NCI-H526 (cell line): ENCODE measurements at regions not wholly inside any gene's neighbourhood (a gene's known extent, or its start where the extent isn't known, plus 50 kb on each side); places are given as distances from the start of the nearest gene placed in this dataset.
"Not testable (repeated sequence)": the region's sequence is repeated elsewhere in the genome, so short reads cannot be mapped to it uniquely, and the experiment has no call there.

Source experiments
- DNase-seq, 2 experiments: peaks; one replicate each; lab custom pipeline; 2025; lab: John Stamatoyannopoulos, UW

DNA sequence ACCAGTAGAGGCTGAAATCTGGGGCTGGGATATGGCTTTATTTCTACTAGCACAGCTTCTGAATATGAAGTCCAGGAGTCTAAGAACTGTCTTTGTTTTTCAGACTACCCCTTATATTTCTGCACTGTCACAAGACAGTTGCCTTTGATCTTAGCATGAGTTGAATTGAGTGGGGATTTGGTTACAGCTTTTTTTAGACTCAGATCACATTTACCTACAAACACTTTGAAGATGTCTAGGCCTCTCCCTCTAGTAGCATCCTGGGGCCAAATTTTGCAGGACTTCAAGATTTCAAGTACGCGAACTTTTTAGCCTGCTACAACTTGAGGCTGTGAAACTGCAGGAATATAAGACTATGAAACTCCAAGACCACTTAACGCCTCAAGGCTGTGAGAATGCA, 240.2 kb downstream of the NEBL start:
- DNase-seq: no peak

- not testable (repeated sequence) for DNase-seq
Measured at GRCh38 chr10:20652424-20652823, 244.7 kb downstream of the NEBL start.

- no peak for DNase-seq
Measured at GRCh38 chr10:20648263-20648874, 248.7 kb downstream of the NEBL start.

- DNase-seq: no peak
Measured at GRCh38 chr10:20647756-20648155, 249.4 kb downstream of the NEBL start.

GRCh38 chr10:20644421-20644820, 252.7 kb downstream of the NEBL start:
- no peak for DNase-seq

GRCh38 chr10:20641605-20642004, 255.5 kb downstream of the NEBL start:
- no peak for DNase-seq

- DNase-seq: no peak
Measured at GRCh38 chr10:20635570-20635969, 261.5 kb downstream of the NEBL start.

DNA sequence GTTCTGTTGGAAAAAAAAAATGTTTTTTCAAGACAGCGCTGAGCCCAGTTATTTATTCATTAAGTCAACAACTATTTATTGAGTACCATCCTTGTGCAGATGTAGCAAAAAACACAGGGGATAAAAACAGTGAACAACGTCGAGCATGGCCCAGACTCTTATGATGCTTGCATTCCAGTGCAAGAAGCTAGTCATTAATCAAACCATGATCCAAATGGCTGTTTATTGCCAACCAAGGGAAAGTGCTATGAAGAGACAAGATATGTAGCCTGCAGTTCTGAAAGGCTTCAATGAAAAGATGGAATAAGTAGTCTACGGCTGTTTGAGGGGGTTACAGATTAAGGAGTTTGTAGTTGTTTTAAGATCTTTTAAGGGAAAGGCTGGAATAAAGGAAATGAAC, 262.3 kb downstream of the NEBL start:
- no peak for DNase-seq

GRCh38 chr10:20633714-20634113, 263.4 kb downstream of the NEBL start:
- DNase-seq: no peak

- DNase-seq: no peak
Measured at GRCh38 chr10:20632696-20633095, 264.4 kb downstream of the NEBL start.

DNA sequence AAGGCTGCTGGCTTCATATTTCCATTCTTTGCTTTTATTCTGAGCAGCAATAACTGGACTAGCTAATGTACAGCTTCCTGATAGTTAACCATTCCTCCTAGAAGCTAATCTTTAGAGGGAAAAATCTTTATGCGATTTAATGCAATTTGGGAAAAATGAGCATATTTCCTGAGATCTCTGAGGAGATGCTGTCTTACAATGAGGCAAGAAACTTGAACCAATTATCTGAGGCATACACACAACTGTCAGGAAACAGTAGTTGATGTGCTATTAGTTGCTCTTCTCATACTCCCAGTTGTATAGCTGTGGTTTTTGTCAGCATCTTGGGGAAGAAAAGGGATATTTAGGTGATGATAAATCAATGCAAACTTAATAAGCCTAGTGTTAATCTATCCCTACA, 265.9 kb downstream of the NEBL start:
- no peak for DNase-seq

GRCh38 chr10:20630092-20630643, 266.9 kb downstream of the NEBL start:
- DNase-seq: no peak

GRCh38 chr10:20627946-20628507, 269.1 kb downstream of the NEBL start:
- no peak for DNase-seq

DNA sequence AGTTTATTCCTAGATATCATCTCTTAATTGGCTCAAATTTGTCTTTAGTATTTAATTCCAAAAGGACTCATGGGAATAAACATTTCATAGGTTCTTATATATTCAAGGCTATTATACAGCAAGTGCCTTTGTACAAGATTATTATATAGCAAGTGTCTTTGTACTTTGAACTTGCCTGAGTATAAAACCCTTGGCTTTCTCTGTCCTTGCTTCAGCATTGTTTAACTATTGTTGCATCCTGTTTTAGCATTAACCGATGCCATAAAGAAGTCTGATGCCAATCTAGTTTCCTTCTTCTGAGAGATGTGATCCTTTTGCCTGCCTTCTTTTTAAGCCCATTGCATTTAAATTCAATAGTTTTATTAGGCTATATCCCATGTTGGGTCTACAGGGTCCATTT, 270.0 kb downstream of the NEBL start:
- no peak for DNase-seq

- DNase-seq: no peak
Measured at GRCh38 chr10:20625868-20626267, 271.2 kb downstream of the NEBL start.

DNA sequence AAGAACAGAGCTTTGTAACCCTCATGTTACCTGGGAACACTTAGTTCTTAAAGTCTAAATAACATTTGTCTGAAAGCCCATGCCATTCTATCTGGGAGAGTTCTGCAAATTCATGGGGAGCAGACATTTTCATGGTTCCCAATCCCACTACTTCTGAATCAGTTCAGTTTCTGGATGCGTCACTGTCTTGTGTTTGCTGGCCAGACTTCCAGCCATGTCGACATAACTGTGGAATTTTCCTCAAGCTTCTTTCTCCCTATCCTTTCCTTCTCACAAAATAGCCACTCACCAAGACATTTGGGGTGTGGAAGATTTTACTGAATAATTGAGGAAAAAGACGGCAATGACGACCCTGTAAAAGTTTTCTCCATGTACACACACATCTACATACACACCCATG, 272.5 kb downstream of the NEBL start:
- no peak for DNase-seq

DNA sequence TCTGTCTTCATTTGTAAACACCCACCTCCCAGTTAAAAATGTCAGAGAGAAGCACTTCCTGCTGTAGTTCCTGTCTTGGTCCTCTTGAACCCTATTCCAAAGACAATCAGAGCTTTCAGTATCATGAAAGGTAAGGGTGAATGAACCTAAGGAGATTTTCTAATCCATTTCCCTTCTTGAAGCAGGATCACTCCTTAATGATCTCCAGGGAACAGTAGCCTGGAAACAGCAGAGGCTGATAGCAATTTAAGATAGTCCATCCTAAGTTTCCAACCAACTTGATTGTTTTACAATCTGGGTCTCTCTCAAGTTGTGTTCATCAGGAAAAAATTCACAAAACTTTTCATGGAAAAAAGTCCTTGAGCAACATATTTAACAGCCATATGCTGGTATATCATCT, 273.6 kb downstream of the NEBL start:
- DNase-seq: no peak

GRCh38 chr10:20622531-20623211, 274.4 kb downstream of the NEBL start:
- peak; percentile 64 to 75 for DNase-seq

GRCh38 chr10:20620981-20621380, 276.1 kb downstream of the NEBL start:
- no peak for DNase-seq

DNA sequence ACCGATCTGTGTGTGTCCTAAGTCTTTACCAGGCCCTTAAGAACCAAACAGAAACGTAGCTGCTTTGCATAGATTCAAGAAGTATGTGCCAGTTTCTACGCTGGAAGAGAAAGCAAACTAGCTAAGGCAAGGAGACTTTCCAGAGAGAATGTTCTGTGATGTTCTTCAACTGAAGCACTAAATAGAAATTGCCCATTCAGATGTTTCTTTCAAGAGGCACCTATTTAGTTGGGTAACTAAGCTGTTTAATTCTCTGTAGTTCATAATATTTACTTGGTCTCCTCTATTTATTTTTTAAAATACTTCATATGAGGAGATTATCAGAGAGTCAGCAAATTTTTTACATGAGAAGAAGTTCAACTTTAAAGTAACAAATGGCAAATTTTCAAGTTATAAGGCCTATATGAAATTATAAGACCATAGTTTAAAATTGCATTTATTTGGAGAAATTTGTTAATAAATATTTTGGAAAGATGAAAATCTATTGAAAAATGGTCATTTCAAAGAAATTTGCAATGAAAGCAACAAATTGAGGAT, 279.0 kb downstream of the NEBL start:
- no peak for DNase-seq

DNA sequence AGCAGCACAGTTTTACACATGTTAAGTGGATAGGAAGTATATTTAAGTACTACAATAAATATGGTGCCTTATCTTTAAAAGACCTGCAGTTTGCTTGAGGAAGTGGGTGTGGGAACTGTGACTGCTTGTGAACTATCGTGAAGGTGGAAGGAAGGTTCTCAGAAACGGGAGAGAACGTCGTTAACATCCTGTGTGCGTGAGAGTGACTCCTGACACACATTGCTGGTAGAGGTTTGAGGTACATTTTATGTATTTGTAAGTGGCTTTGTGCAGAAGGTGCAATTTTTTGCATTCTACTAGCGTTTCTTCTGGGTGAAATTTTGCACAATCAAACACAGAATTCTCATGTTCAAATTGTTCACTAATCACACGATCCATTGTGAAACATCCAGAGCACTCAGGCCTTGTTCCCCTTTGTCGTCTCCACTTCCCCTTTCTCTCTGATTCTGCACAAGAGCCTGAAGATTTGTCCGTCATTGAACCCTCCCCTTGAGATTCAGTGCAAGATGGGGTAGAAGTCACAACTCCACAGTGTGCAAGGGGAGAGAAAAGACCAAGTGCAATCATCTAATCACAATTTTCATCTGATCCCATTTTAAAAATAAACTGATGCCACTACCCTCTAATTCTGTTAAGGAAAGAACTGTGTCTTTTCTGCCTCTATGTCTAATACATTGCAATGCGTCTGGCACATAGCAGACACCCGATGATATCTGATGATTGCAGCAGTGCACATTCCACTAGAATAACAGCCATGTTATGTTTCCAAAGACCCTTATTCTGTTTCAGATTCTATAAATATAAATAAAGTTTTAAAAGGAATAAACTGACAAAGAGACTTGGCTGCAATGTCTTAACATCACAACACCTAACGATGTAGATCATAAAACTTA, 279.9 kb downstream of the NEBL start:
- no peak for DNase-seq

DNA sequence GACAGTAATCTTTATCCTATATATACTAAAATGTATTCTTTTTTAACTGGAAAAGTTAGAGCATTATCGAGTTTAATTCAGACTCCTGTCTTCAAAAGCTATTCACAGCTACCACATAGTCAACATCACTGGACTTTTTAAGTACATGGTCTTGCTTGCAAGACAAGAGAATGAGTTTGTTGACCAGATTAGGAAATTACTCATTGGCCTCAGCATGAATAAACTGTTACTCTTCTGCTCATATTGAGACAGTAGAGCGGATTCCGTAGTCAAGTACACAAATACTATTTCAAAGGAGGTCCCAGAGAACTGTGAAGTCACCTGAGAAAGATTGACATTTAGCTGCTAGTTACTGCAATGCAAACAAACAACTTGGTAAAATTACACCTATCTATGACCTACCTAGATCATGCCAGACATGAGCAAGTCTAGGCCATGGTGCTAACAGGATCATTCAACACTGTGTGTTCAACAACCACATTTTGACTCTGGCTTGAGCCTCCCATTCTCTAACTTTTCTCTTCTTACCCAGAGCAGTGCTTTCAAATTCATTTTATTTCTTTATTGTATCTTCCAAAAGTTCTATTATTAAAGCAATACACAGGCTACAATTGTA, 280.9 kb downstream of the NEBL start:
- DNase-seq: no peak
